NCI-H2107 treated with DMSO at 0.1 percent for 48 hours (cell line): ENCODE measurements at regions not wholly inside any gene's neighbourhood (a gene's known extent, or its start where the extent isn't known, plus 50 kb on each side); places are given as distances from the start of the nearest gene placed in this dataset.
"Not testable (repeated sequence)": the region's sequence is repeated elsewhere in the genome, so short reads cannot be mapped to it uniquely, and the experiment has no call there.

Source experiments
- DNase-seq: peaks from one replicate; lab custom pipeline; 2025; ENCODE audit not compliant: unreplicated experiment; lab: John Stamatoyannopoulos, UW

- no peak for DNase-seq
Observed at GRCh38 chr6:16832043-16832567, 70.8 kb upstream of the ATXN1 start.

- no peak for DNase-seq
Observed at GRCh38 chr6:16831136-16831535, 69.9 kb upstream of the ATXN1 start.

DNA sequence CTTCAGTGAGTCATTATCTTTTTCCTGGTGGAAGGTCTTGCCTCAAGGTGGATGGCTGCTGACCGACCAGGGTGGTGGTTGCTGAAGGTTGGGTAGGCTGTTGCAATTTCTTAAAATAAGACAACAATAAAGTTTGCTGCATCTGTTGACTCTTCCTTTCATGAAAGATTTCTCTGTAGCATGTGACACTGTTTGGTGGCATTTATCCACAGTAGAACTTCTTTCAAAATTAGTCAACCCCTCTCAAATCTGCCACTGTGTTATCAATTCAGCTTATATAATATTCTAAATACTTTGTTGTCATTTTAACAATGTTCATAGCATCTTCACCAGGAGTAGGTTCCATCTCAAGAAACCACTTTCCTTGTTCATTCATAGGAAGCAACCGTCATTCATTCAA is 66.8 kb upstream of the ATXN1 start:
- DNase-seq: no peak

DNA sequence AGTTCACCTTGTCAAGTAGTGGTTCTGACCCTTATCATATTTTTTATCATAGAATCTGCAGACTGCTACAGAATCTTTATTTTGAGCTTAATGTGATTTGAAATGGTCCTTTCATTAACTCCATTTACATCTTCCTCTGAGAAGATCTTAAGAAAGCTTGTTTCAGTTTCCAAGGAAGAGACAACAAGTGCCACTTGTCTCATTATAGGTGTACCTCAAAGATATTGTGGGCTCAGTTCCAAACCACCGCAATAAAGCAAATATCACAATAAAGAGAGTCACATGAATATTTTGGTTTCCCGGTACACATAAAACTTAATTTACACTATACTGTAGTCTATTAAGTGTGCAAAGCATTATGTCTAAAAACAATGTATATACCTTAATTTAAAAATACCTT is 66.4 kb upstream of the ATXN1 start:
- no peak for DNase-seq

- no peak for DNase-seq
Observed at GRCh38 chr6:16825784-16826183, 64.5 kb upstream of the ATXN1 start.

GRCh38 chr6:16824845-16825685 is 63.8 kb upstream of the ATXN1 start:
- DNase-seq: no peak

- no peak for DNase-seq
Observed at GRCh38 chr6:16823718-16824352, 62.6 kb upstream of the ATXN1 start.

DNA sequence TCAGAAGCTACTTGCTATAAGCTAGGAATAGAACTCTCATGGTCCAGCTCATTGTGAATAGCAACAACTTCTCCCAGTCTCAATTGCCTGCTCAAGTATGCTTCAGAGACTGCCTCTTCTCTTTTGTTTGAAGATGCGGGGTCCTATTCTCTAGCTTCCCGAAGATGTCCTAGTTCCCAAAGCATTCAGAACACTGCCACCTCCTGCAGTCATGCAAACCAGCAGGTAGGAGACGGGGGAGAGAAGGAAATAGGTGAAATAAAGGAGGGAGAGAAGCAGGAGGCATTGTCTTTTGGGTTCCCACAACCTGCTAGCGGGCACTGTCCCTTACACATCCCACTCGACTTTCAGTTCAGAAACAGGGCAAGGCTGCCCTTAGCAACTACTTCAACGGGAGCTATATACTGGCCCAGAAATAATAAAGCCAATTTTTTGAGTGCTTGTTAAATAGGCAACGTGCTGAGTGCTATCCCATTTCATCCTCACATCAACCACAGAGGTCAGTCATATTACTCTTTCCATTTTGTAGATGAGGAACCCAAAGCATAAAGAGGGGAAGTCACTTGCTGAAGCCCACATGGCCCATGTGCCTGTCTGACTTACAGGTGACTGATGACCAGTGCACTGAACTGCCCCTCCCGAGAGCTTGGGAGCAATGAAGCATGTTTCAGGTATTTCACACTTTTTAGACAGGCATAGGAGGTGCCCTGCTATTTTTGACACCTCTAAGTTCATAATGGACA is 61.9 kb upstream of the ATXN1 start:
- no peak for DNase-seq

GRCh38 chr6:16822529-16822928 is 61.3 kb upstream of the ATXN1 start:
- DNase-seq: no peak

- DNase-seq: no peak
Observed at GRCh38 chr6:16821834-16822264, 60.6 kb upstream of the ATXN1 start.

- not testable (repeated sequence) for DNase-seq
Observed at GRCh38 chr6:16820262-16820661, 59.0 kb upstream of the ATXN1 start.

- DNase-seq: no peak
Observed at GRCh38 chr6:16819752-16820151, 58.5 kb upstream of the ATXN1 start.

DNA sequence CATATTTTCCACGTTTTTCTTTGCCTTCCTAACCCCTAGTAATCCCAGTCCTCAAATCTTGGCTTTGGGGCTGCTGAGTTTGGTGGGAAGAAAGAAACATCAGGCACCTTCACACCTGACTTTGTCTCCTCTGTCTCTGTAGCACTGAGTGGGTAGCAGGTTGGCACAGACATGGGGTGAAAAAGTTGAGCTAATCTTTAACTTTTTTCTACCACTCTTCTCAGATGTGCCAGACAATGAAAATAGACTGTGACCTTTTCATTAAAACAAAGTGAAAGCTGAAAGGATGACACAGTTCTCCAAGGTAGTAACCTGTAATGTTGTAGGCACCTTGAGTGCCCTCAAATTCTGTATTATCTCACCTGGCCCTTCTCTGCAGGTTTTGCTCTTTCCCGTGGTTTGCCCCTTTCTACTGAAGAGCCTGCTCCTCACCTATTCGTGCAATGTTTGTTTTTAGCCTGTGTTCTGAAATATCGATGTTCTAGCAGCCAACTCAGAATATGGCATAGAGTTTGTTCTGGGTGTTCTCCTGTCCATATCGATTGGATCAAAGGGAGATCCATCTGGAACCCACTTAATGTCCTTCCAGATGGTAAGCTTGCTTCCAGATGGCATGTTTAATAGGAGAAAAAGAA is 57.8 kb upstream of the ATXN1 start:
- DNase-seq: no peak

GRCh38 chr6:16817594-16817993 is 56.3 kb upstream of the ATXN1 start:
- no peak for DNase-seq

DNA sequence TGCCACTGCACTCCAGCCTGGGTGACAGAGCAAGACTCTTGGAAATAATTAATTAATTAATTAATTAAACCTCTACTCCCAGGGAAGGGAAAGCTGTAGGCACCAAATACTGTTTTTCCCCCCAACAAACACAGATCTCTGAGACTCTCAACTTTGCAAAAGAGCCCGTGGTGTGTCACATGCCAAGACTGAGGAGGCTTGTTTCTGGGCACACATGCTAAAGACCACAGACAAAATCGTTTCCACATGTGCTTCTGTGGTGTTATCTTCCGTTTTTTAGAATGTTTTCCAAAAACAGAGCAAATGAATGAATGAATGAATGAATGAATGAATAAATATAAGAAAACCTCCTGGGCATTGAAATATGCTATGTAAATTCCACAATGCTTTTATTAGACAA is 55.6 kb upstream of the ATXN1 start:
- DNase-seq: no peak

DNA sequence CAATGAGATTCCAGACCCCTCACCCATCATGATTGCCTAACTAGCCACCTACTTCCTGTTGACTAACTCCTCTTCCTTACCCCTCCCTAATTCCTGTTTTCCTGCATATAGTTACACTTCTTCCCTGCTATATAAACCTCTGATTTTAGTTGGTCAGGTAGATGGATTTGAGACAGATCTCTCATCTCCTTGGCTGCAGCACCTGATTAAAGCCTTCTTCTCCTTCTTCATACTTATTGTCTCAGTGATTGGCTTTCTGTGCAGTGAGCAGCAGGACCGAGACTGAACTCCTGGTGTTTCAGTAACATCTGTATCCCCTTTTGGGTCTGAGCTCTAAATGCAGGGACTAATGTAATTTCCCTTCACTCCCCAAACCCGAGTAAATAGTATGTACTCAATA is 51.7 kb upstream of the ATXN1 start:
- no peak for DNase-seq

DNA sequence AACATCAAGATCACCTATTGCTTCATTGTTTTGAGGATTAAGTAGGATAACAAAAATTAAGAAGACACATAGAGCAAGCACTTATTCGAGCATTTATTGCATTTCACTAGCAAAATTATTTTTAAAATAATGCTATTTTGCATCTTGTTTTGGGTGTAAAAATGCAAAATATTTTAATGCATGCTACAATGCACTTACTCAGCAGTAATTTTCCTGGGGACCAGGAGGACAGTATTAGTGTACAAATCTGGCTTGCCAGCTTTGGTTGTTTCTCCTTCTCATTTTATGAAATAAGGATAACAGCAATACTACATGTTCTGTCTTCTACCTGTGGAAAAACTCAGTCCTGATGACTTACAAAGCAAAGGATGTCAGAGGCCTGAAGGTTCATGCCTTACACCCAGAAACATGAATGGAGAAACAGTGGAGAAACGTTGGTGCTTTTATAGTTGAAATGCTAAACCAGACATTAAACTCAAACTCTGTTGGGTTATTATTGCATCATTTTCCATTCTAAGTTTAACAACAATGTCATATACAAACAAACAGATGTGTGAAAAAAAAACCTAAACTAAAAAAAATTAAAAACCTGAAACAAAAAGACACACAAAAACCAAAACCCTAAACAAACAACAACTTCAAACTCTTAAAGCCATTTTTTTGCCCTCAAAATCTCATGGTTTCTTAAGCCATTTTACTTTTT is 50.2 kb upstream of the ATXN1 start:
- no peak for DNase-seq
